ENCODE measurements at regions not wholly inside any gene's neighbourhood (a gene's known extent, or its start where the extent isn't known, plus 50 kb on each side); places are given as distances from the start of the nearest gene placed in this dataset.

- TF ChIP-seq USF2 (IDR thresholded peaks at IDR 0.05; ENCODE audit: low read length), result no peak
- TF ChIP-seq CTCF (IDR thresholded peaks at IDR 0.05; ENCODE audit: control extremely low read depth in 1 of 3, insufficient read depth in 1 of 3, low read depth in 1 of 3, low read length in 3 of 3), result no peak
- TF ChIP-seq TAF1 (IDR thresholded peaks at IDR 0.05; ENCODE audit: low read depth, low read length), result no peak
- no peak for TF ChIP-seq RAD21 (IDR thresholded peaks at IDR 0.05 in 1 of 2, conservative IDR thresholded peaks at IDR 0.05 in 1 of 2; ENCODE audit: low read depth in 2 of 2, low read length in 2 of 2)
- no peak for TF ChIP-seq RXRA (IDR thresholded peaks at IDR 0.05; ENCODE audit: insufficient read depth, low read depth, low read length)
- TF ChIP-seq ASH2L (IDR thresholded peaks at IDR 0.05; ENCODE audit: low read length), result no peak
- no peak for TF ChIP-seq CREB1 (IDR thresholded peaks at IDR 0.05)
- no peak for TF ChIP-seq HDAC6 (IDR thresholded peaks at IDR 0.05; ENCODE audit: low read depth, low read length)
- no peak for TF ChIP-seq EZH2 (IDR thresholded peaks at IDR 0.05; ENCODE audit: low read depth, low read length, severe bottlenecking)
- no peak for TF ChIP-seq YY1 (IDR thresholded peaks at IDR 0.05; ENCODE audit: low read depth, low read length)
- TF ChIP-seq CBX5 (IDR thresholded peaks at IDR 0.05; ENCODE audit: low read depth, low read length), result no peak
- TF ChIP-seq ATF3 (IDR thresholded peaks at IDR 0.05; ENCODE audit: insufficient read depth, low read depth, low read length), result no peak
- TF ChIP-seq MAFK (IDR thresholded peaks at IDR 0.05; ENCODE audit: low read depth, low read length), result no peak
Observed at GRCh38 chr1:218946147-218946546, 227.5 kb upstream of the LYPLAL1 start.
